ENCODE measurements at regions not wholly inside any gene's neighbourhood (a gene's known extent, or its start where the extent isn't known, plus 50 kb on each side); places are given as distances from the start of the nearest gene placed in this dataset.

GRCh38 chr11:111194860-111195568, 50.5 kb upstream of the POU2AF2 start:
- DNase-seq, result no peak

DNA sequence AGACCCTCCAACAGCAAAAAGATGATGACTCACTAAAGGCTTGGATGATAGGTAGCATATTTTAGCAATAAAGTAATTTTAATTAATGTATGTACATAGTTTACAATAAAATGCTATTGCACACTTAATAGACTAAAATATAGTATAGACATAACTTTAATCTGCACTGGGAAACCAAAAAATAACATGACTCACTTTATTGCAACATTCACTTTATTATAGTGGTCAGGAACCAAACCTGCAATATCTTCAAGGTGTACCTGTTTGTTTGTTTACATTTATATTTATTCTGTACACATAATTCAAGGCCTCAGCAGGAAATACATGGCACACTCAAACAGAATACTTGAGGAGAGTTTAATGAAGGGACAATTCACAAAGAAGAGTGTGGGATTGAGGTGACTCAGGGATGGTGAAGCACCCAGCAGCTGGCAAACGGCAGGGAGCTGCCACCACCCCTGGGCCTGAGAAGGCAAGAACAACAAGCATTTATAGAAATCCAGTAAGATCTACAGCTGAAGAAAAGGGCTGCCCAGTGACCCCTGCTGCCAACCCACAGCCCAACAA, 51.5 kb upstream of the POU2AF2 start:
- DNase-seq, result no peak

GRCh38 chr11:111189466-111189865, 56.1 kb upstream of the POU2AF2 start:
- no peak for DNase-seq

DNA sequence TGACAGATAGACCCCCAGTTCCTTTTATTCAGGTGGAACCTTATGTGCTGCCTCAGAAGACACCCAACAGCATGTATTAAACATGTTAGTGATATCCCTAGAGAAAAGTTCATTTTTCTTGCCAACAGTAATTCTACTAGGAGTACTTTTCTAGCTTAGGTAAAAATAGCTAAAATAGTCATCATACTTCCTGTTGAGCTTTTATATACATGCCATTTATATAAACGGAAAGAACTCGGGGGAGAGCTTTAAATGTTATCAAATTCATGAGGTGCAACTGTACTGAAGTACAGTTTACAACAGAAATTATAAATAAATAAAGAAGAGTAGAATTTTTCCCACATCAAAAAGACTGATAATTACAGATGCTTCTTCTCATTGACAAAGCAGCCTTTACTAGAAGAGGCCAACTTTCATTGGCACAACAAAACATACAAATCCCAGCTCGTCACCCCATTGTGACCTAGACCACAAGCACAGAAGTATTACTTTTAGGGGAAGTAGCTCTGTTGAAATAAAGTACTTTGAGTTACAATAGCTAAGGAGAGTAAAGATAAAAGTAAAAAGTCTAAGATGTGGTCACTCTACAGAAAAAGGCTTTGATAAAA, 59.1 kb upstream of the POU2AF2 start:
- DNase-seq, result no peak

DNA sequence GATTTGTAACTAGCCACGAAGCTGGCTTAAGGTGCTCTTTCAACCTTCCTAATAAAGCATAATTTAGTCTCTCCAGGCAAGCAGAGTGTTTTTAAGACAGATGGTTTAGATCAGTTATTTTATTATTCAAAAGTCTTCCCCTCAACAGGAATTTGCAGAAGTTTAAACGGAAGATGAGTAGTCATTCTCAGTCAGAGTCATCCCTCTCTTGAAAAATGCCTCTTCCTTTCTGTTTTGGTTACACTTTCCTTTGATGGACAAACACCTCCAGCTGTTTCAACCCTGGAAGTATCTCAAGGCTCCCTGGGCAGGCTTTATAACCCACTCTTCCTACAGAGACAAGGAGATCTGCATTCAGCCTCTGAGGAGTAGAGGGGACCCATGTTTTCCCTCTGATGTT, 60.3 kb upstream of the POU2AF2 start:
- DNase-seq, result no peak

DNA sequence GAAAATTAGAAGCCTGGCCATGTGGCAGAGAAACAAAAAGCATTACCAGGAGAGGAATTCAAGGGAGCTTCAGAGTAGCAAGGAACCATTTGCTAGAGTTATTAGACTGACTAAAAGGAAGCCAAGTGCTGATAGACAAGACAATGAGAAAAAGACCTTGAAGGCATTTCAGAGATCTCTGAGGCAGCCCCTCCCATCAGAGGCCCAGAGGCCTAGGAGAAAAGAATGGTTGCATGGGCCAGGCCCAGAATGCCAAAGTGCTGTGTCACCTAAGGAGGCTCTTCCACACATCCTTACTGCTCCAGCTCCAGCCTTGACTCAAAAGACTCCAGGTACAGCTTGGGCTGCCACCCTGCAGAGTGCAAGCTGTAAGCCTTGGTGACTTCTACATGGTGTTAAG, 61.8 kb upstream of the POU2AF2 start:
- no peak for DNase-seq

DNA sequence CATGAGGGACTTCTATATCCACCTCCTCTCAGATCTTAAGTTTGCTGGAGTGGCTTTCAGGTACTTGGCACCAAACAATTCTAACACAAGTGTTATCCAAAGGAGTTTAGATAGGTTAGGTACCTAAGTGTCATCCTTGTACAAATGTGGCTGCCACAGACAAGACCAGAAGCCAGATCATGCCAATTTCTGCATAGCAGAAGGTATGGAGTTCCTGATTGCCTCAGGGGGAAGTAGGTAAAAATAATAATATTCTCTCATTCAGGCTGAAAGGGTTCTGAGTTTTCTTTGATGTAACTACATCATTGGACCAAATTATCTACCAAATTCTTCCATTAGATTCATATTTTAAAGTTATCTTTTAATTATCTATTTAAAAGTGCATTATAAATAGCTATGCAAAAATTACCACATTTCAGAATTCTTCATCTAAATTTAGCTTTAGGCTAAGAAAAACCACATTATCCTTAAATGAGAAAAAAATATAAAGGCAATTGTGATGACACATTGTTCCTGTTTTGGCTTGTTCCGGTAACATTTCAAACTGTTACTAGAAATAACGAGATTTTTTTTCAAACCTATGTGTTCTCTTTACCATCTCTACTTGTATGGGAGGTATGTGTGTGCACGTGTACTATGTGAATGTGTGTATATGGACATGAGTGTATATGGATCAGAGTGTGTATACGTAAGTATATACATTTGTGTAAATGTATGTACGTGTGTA, 66.2 kb upstream of the POU2AF2 start:
- no peak for DNase-seq

DNA sequence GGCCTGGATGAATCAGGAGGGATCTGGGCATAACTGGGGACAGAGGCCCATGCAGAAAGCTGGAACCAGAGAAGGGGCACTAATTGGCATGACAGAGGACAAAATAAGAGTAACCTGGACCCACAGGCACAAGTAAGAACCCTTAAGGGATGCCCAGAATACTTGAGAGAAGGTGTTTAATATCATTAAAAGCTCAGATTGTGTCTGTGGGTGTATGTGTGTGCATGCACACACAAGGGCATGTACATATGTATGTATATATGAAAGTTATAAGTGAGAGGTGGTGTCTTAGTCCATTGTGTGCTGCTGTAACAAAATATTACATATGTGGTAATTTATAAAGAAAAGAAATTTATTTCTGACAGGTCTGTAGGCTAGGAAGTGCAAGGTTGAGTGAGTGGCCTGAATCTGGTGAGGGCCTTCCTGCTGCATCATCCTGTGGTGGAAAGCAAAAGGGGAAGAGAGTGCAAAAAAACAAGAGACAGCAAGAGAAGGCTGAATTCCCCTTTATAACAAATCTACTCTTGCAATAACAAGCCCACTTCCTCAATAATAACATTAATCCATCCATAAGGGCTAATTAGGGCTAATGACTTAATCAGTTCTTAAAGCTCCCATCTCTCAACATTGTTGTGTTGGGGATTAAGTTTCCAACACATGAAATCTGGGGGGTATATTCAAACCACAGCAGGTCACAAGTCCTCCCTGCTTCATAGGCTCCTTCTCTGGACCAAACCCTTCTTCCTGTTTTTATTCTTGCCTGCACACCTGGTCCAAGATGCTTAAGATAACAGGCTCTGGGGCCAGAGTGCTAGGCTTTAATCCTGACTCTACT, 68.3 kb upstream of the POU2AF2 start:
- no peak for DNase-seq

- DNase-seq, result no peak
These were observed 68.9 kb upstream of the POU2AF2 start for GRCh38 chr11:111176603-111177002.

DNA sequence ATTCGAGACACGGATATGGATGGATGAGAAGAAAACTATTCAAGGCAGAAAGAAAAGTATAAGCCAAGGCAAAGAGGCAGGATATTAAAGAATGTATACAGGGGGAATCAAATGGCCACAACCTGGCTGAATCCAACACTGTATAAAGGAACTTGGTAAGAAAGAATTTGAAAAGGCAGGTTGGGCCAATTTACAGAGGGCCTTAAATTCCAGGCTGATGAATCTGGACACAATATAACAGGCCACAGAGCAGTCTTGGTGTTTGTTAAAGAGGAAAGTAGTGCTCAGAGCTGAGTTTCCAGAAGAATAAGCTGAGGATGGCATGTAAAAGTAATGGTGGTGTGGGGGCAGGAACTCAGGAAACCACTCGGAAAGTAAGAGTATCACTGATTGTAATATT, 72.3 kb upstream of the POU2AF2 start:
- no peak for DNase-seq

DNA sequence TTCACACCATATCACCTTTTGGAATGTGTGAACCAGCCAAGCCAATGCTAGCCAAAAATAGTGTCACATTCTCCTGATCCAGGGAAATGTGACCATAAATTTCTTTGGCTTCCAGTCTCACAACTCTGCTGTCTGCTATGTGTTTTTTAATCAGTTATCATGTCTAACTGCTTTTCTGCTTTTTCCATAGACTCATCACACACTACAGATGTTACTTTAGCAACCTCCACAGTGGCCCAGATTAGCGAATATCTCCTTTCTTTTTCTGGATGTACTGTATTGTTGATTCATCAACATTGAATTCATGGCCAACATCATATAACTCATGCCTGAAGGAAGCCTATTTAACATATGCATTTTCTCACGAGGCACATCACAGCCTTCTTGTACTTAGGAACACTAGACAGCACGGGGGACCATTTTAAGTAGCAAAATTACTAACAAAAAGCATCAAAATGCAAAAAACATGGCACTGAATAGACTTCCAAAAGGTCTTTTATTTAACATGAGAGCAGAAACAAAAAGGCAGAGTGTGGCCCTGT, 73.1 kb upstream of the POU2AF2 start:
- no peak for DNase-seq

- DNase-seq, result no peak
These were observed 74.7 kb upstream of the POU2AF2 start for GRCh38 chr11:111170761-111171379.

DNA sequence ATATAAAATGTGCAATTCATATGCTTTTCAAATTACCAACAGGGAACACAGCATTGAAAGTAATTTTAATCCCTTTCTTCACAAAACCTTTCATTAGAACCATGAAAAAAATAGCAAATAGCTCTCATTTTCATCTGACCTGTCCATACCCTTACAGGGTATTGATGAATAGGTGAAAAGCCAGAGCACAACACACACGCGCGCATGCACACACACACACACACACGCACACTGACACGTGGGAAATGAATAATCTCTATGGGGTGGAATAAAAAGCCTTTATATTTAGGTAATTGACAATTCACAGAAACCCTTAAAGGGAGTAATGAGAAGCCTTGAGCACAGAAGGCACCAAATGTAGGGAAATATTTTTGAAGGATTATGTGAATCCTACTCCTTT, 76.2 kb upstream of the POU2AF2 start:
- no peak for DNase-seq

DNA sequence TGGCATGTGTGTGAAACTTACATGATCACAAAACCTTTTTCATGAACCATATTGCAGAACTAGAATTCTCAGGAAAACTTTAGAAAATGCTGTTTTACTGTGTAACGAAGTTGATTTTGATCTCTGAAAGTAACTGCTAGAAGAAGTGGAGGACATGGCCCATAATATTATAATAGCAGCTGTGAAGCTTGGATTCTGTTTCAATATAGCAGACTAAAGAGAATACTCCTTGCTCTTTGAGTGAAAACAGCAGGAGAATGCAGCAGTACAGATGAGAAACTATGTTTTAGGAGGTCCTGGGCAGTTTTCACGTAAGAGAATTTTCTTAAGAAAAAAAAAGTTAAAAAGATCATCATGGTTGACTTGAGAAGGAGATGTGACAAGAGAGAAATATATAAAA, 76.7 kb upstream of the POU2AF2 start:
- DNase-seq, result no peak

GRCh38 chr11:111167666-111168065, 77.9 kb upstream of the POU2AF2 start:
- no peak for DNase-seq

- DNase-seq, result no peak
These were observed 78.9 kb upstream of the POU2AF2 start for GRCh38 chr11:111166598-111166997.

GRCh38 chr11:111162305-111162704, 83.2 kb upstream of the POU2AF2 start:
- DNase-seq, result no peak

DNA sequence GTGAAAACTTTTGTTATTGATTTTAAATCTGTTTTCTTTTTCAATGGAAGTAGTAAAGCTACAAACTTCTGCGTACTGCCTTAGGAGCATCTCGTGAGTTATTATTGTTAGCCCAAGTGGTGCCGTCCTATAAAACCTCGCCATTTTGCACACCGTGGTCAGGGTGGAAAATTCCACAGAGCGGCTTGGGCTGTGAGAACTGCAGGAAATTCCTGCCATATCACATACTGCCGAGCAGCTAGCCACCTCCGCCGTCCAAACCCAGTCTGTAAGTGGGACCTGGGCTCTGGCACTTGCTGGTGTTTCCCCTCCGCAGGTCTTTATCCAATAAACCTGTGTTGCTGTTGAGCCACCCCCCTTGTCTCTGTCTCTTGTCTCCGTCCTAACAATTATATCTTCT, 88.0 kb upstream of the POU2AF2 start:
- DNase-seq, result no peak

DNA sequence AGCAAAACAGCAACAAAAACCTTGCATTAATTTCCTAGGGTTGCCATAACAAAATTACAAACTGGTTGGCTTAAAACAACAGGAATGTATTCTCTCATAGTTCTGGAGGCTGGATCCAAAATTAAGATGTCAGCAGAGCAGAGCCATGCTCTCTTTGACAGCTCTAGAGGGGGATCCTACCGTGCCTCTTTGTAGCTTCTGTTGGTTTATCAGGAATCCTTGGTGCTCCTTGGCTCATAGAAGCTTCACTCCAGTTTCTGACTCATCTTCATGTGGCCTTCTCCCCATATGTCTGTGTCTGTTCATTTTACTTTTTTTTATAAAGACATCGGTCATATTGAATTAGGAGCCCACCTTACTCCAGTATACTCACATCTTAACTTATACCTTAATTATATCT, 90.5 kb upstream of the POU2AF2 start:
- DNase-seq, result no peak

DNA sequence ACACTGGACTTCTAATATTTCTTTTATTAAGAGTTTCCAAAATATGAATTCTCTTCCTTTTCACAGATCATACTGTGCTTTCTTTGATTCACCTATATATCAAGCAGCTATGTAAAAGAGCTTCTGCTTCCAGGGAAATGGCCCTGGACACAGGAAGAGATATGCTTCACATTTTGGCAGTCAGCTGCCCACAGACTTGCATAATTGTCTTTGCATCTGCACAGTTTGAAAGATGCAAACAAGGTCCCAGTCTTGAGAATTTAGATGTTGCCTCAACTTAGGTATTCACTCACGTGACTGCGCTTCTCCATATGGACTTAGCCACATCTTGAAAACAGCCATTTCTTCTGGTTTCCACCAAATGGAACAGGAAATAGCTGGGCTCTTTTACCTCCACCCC, 92.3 kb upstream of the POU2AF2 start:
- DNase-seq, result no peak

DNA sequence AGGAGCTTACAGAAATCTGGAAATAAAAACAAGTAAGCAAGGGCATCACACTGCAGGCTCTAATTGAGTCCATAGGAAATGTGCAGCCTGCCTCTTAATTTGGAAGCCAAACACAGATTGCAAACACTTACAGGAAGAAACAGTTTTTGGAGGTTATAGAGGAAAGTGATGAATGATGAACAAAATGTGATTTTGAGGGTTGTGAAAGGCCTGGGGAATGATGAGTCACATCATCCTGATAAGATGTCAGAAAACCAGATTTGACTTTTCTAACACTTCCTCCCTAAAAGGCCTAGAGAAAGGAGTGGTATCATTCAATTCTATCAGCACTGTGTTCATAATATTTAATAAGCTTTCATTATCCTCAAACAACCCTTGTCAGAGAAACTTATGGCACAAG, 96.6 kb upstream of the POU2AF2 start:
- DNase-seq, result no peak

GRCh38 chr11:111148121-111148520, 97.4 kb upstream of the POU2AF2 start:
- DNase-seq, result no peak

Measured in cerebellar nuclear complex (tissue), 1 donor.